NCI-H2227 (cell line): ENCODE measurements at regions not wholly inside any gene's neighbourhood (a gene's known extent, or its start where the extent isn't known, plus 50 kb on each side); places are given as distances from the start of the nearest gene placed in this dataset.
A peak's percentile ranks its signal among the peaks of the same experiment; 100 is the strongest.

ENCODE experiments used
- DNase-seq: peaks from one replicate; lab custom pipeline; 2025; ENCODE audit not compliant: unreplicated experiment; lab: John Stamatoyannopoulos, UW

- no peak for DNase-seq
Observed at GRCh38 chr14:49527221-49527620, 59.0 kb downstream of the RPS29 start.

GRCh38 chr14:49526101-49526500 is 60.1 kb downstream of the RPS29 start:
- no peak for DNase-seq

GRCh38 chr14:49516286-49516685 is 69.9 kb downstream of the RPS29 start:
- DNase-seq: no peak

- DNase-seq: no peak
Observed at GRCh38 chr14:49512571-49512970, 73.6 kb downstream of the RPS29 start.

GRCh38 chr14:49512147-49512551 is 74.0 kb downstream of the RPS29 start:
- DNase-seq: no peak

GRCh38 chr14:49508124-49508523 is 78.1 kb downstream of the RPS29 start:
- no peak for DNase-seq

GRCh38 chr14:49506650-49507049 is 79.5 kb downstream of the RPS29 start:
- DNase-seq: no peak

- no peak for DNase-seq
Observed at GRCh38 chr14:49505041-49505766, 81.0 kb downstream of the RPS29 start.

- DNase-seq: peak; percentile 77
Observed at GRCh38 chr14:49497725-49498348, 88.3 kb downstream of the RPS29 start.

- DNase-seq: no peak
Observed at GRCh38 chr14:49497267-49497666, 88.9 kb downstream of the RPS29 start.

GRCh38 chr14:49494836-49495235 is 91.3 kb downstream of the RPS29 start:
- no peak for DNase-seq

- DNase-seq: no peak
Observed at GRCh38 chr14:49493557-49493956, 92.6 kb downstream of the RPS29 start.

GRCh38 chr14:49492151-49492550 is 94.0 kb downstream of the RPS29 start:
- DNase-seq: no peak

GRCh38 chr14:49489341-49489740 is 96.8 kb downstream of the RPS29 start:
- no peak for DNase-seq

- DNase-seq: no peak
Observed at GRCh38 chr14:49487238-49487637, 98.9 kb downstream of the RPS29 start.

- no peak for DNase-seq
Observed at GRCh38 chr14:49485290-49485689, 100.9 kb downstream of the RPS29 start.

- no peak for DNase-seq
Observed at GRCh38 chr14:49484180-49484579, 102.0 kb downstream of the RPS29 start.

GRCh38 chr14:49483268-49483667 is 102.9 kb downstream of the RPS29 start:
- no peak for DNase-seq

GRCh38 chr14:49480979-49481498 is 105.1 kb downstream of the RPS29 start:
- no peak for DNase-seq

GRCh38 chr14:49480053-49480760 is 106.0 kb downstream of the RPS29 start:
- no peak for DNase-seq

- DNase-seq: no peak
Observed at GRCh38 chr14:49479432-49479831, 106.7 kb downstream of the RPS29 start.

- no peak for DNase-seq
Observed at GRCh38 chr14:49478784-49479183, 107.4 kb downstream of the RPS29 start.
